ENCODE measurements at regions not wholly inside any gene's neighbourhood (a gene's known extent, or its start where the extent isn't known, plus 50 kb on each side); places are given as distances from the start of the nearest gene placed in this dataset.
"Not testable (repeated sequence)": the region's sequence is repeated elsewhere in the genome, so short reads cannot be mapped to it uniquely, and the experiment has no call there.

GRCh38 chr10:78464118-78464855, 430.6 kb downstream of the RPS24 start:
- no peak for DNase-seq

DNA sequence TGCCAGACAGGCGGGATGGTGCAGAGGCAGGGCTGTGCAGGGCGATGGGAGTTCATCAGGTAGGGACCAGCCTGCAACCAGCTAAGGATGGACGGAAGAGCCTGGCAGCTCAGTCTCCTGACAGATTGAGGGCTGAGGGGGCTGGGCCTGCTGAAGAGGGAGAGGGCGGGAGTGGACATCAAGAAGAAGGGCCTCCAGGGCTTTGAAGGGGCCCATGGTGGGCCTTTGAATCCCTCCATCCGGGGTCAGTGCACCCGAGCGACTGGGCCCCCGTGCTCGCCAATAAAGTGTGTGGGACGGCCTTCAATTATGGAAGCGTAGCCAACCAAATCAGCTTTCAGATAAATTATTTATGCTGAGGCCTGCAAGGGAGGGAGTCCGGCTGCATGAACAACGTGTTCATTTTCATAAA, 431.2 kb downstream of the RPS24 start:
- no peak for DNase-seq

- DNase-seq = no peak
Measured at GRCh38 chr10:78465431-78465830, 431.8 kb downstream of the RPS24 start.

DNA sequence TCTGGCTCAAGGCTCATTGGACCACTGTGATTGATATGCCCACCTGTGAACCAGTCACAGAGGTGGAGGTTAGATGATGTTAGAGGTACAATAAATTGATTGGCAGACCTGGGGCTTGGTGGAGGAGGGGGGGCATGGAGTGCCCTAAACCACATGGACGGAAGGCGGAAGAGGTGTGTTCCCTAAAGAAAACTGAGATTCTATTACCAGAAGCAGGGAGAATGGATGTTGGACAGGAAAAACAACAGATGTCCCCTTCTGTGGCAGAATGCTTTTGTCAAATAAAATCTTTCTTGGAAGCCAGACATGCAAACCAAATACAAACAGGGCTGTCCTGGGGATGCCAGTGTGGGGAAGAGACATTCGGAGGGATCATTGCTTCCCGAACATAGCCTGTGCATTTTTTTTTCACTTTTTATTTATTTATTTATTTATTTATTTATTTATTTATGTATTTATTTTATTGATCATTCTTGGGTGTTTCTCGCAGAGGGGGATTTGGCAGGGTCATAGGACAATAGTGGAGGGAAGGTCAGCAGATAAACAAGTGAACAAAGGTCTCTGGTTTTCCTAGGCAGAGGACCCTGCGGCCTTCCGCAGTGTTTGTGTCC, 433.9 kb downstream of the RPS24 start:
- DNase-seq = no peak

- DNase-seq = not testable (repeated sequence)
Measured at GRCh38 chr10:78468731-78469130, 435.1 kb downstream of the RPS24 start.

GRCh38 chr10:78470267-78471103, 436.8 kb downstream of the RPS24 start:
- DNase-seq = no peak

GRCh38 chr10:78471326-78471722, 437.7 kb downstream of the RPS24 start:
- DNase-seq = no peak

- DNase-seq = no peak
Measured at GRCh38 chr10:78471723-78472550, 438.3 kb downstream of the RPS24 start.

- DNase-seq = no peak
Measured at GRCh38 chr10:78472551-78472890, 438.9 kb downstream of the RPS24 start.

DNA sequence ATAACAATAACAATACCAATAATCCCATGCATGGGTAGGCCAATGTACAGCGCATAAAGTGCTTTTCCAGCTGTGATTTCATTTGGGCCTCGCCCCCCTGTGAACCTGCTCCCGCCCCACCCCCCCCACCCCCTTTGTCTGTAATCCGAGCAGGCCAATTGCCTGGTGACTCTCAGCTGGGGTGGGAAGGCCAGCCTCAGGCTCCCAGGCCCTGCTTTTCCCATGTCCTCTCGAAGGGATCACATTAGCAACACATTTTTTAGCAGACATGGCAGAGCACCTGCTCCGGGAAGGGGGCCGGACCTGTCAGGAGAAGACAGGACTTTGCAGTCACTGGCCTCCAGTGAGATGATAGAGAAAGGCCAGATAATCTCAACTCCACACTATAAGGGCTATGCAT, 439.3 kb downstream of the RPS24 start:
- no peak for DNase-seq

- no peak for DNase-seq
Measured at GRCh38 chr10:78474743-78475142, 441.1 kb downstream of the RPS24 start.

DNA sequence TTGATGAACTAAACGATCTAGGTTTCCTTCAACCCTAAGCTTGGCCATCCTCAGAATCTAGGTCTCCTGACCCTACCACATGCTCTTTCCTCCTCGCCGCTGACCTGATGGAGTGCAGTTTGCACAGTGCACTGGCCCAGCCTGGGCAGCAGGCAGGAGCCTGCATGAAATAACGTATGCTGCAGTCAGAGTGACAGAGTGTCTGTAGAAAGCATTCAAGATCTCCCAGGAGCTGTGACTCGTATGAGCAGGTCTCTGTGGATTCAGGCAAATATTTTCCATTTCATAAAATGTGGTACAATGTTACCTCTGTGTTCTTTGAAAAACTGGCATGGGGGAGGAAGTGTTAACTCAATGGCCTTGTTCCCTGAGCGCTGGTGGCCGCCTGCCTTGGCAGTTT, 441.8 kb downstream of the RPS24 start:
- no peak for DNase-seq

- no peak for DNase-seq
Measured at GRCh38 chr10:78476156-78476555, 442.5 kb downstream of the RPS24 start.

DNA sequence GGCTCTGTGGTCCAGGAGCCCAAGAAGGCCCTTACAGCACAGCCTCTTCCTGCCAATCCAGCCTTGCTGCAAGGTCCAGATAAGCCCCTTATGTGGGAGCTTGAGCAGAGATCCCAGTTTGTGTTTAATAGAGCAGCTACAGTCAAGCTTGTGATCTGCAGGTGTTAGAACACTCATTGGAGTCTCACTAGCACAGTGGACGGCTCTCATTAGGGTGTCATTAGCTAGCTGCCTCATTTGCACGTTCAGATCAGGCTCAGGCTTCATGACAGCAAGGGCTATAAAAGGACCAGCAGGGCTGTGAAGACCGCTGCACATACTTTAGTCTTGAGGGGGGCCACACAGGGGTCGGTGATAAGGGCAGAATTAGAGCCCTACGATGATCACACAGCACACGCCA, 443.2 kb downstream of the RPS24 start:
- DNase-seq = no peak

- no peak for DNase-seq
Measured at GRCh38 chr10:78478919-78479318, 445.3 kb downstream of the RPS24 start.

- DNase-seq = no peak
Measured at GRCh38 chr10:78479467-78479866, 445.8 kb downstream of the RPS24 start.

DNA sequence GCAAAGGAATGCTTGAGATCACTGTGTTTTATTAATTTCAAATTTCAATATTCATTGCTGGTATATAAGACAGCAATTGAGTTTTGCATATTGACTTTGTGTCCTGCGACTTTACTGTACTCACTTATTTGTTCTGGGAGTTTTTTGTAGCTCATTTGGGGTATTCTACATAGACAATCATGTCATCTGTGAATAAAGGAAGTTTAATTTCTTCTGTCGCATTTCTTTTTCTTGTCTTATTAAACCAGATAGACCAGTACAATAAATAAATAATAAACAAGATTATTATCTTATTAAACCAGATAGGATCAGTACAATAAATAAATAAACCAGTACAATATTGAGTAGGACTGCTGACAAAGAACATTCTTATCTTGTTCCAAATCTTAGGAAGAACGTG, 448.2 kb downstream of the RPS24 start:
- no peak for DNase-seq

DNA sequence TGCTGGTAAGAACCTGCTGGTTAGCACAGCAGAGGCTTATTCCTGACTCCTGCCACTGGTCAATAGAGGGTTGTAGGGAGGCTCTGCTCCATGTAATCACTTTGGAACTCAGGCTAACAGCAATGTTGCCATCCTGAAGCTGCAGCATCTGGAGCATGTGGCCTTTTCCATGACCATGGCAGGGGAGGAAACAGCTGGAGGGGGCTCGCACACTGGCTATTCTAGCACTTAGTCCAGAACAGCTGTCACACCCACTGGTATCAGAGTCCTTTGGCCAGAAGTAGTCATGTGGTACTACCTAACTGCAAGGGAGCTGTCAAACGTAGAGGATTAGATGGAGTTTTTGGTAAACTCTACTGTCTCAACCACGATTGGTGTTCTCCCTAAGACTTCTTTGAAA, 450.0 kb downstream of the RPS24 start:
- DNase-seq = no peak

- no peak for DNase-seq
Measured at GRCh38 chr10:78489034-78489433, 455.4 kb downstream of the RPS24 start.

DNA sequence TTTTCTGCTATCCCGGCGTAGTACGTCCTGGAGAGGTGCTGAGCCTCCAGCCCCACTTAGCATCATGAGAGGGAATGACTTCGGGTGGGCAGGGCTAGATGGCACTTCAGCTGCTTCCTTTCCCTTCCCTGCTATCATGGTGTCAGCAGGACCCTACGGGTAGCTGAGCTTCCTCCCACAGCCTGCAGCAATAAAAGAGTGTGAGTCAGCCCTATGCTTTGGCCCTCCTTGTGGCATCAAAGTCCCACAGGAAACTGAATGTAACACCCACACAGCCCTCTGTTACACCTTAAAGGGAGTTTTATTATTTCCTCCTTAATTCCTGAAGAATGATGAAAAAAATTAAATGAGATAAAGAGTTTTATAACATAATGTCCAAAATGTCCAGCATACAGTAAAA, 458.1 kb downstream of the RPS24 start:
- DNase-seq = no peak

DNA sequence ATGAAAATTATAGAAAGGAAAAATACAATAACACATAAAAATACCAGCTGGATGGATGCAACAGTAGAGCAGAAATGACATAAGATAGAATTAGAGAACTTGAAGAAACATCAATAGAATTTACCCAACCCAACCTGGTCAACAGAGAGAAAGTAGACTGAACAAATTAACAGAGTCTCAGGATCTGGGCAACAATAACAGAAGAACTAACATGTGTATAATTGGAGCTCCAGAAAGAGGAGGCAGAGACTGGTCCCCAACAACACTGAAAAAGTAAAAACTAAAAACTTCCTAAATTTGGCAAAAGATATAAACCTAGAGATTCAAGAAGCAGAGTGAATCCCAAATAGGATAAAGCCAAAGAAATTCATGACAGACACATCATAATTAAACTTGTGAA, 458.8 kb downstream of the RPS24 start:
- DNase-seq = no peak

GRCh38 chr10:78494179-78494578, 460.5 kb downstream of the RPS24 start:
- no peak for DNase-seq
